ENCODE measurements at regions not wholly inside any gene's neighbourhood (a gene's known extent, or its start where the extent isn't known, plus 50 kb on each side); places are given as distances from the start of the nearest gene placed in this dataset.

GRCh38 chr21:28099001-28099705 is 893.5 kb downstream of the LTN1 start:
- Histone ChIP-seq H4K20me1 (replicated peaks; ENCODE audit: control insufficient read depth, extremely low read depth, insufficient read depth, low read length) (no peaks in the 10 kb centered on the region), H3K9me3 (replicated peaks; ENCODE audit: control insufficient read depth, insufficient read depth, low read length) (no peaks in the 10 kb centered on the region), H3K9ac (replicated peaks; ENCODE audit: extremely low read depth, insufficient read depth, low read length) (no peak overlapping the region), H3K79me2 (ENCODE audit: control insufficient read depth, insufficient read depth, low read length) (no peaks in the 10 kb centered on the region), H3K27me3 (ENCODE audit: control insufficient read depth in 2 of 2, insufficient read depth in 2 of 2, low read length in 2 of 2) (no peaks in the 10 kb centered on the region), H3K27ac (ENCODE audit: insufficient read depth, low read depth, low read length) (no peak overlapping the region), H2AFZ (ENCODE audit: low read depth, low read length) (no peak overlapping the region), H3K4me2 (ENCODE audit: insufficient read depth, low read length) (no peak overlapping the region), H3K4me1 (ENCODE audit: control insufficient read depth, extremely low read depth, insufficient read depth, low read length) (no peaks in the 10 kb centered on the region), H3K4me3 (replicated peaks in 1 of 3; ENCODE audit: insufficient read depth in 1 of 3, low read depth in 1 of 3, low read length in 3 of 3) (no peak overlapping the region), H3K36me3 (ENCODE audit: control insufficient read depth in 2 of 2, extremely low read depth in 1 of 2, insufficient read depth in 2 of 2, low read length in 2 of 2) (no peaks in the 10 kb centered on the region), H3K9me1 (replicated peaks; ENCODE audit: control insufficient read depth, extremely low read depth, insufficient read depth, low read length) (no peaks in the 10 kb centered on the region)
- ChIA-PET POLR2A (no interaction called here), CTCF (interaction anchor here (1.2 kb wide), 1 partner anchor 9 kb away, joined by 3 read pairs; no protein-coding TSS in a partner anchor)
- BruUV-seq (replicated peaks): no TSS peak
- DNase-seq (ENCODE audit: low read depth, low spot score) (no peak), FAIRE-seq (no peak)
- dilution Hi-C loops (cut with MboI; ENCODE audit: extremely low pct_ligation_motif_present, low sequenced_read_pairs) (no loop called here), intact Hi-C loops (cut with micrococcal nuclease) (no loop called here)
- TF ChIP-seq CTCF (IDR thresholded peaks at IDR 0.05; ENCODE audit: extremely low read depth in 1 of 2, insufficient read depth in 1 of 2, low read depth in 1 of 2, low read length in 2 of 2): no peak
- no peak for TF ChIP-seq GATA2 (IDR thresholded peaks at IDR 0.05; ENCODE audit: insufficient read depth, insufficient read length, low read depth, low read length)
- TF ChIP-seq MYC (IDR thresholded peaks at IDR 0.05; ENCODE audit: low read depth, low read length): no peak
- no peak for TF ChIP-seq POLR2AphosphoS5 (IDR thresholded peaks at IDR 0.05; ENCODE audit: insufficient read depth, low read depth, low read length)
- TF ChIP-seq EZH2 (IDR thresholded peaks at IDR 0.05; ENCODE audit: borderline replicate concordance, low read depth, low read length, severe bottlenecking): no peak
- no peak for TF ChIP-seq JUN (IDR thresholded peaks at IDR 0.05; ENCODE audit: borderline replicate concordance, insufficient read depth, insufficient read length, low read depth)
- TF ChIP-seq MAX (IDR thresholded peaks at IDR 0.05; ENCODE audit: insufficient read depth, insufficient read length): no peak
- TF ChIP-seq FOS (IDR thresholded peaks at IDR 0.05; ENCODE audit: borderline replicate concordance, insufficient read depth, low read length): no peak
- no peak for TF ChIP-seq POLR2A (IDR thresholded peaks at IDR 0.05; ENCODE audit: low read depth, low read length)
